ENCODE measurements at regions not wholly inside any gene's neighbourhood (a gene's known extent, or its start where the extent isn't known, plus 50 kb on each side); places are given as distances from the start of the nearest gene placed in this dataset.
"Not testable (repeated sequence)": the region's sequence is repeated elsewhere in the genome, so short reads cannot be mapped to it uniquely, and the experiment has no call there.

GRCh38 chr1:91606546-91607078 is 106.0 kb downstream of the CDC7 start:
- no peak for DNase-seq

GRCh38 chr1:91607686-91608085 is 107.0 kb downstream of the CDC7 start:
- not testable (repeated sequence) for DNase-seq

DNA sequence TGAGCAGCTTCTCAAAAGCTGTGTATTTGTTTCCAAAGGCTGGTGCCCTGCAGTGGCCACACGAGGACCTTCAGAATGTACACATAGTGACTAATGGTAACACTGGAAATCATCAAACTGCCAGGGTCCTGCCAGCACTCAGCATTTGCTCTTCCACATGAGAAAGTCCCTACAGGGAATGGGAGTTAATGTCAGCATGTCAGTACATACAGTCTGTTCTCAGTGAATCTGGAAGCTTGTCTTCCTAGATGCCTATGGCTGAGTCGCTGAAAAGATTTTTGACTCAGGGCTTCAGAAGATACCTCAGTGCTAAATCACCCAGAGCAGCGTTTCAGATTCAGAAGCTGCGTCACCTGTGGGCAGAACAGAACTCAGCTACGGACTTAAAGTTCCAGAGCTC is 108.2 kb downstream of the CDC7 start:
- no peak for DNase-seq

GRCh38 chr1:91609551-91609950 is 108.9 kb downstream of the CDC7 start:
- no peak for DNase-seq

GRCh38 chr1:91610102-91610501 is 109.5 kb downstream of the CDC7 start:
- no peak for DNase-seq

GRCh38 chr1:91610789-91611188 is 110.1 kb downstream of the CDC7 start:
- DNase-seq = no peak

GRCh38 chr1:91611483-91611917 is 110.8 kb downstream of the CDC7 start:
- no peak for DNase-seq

DNA sequence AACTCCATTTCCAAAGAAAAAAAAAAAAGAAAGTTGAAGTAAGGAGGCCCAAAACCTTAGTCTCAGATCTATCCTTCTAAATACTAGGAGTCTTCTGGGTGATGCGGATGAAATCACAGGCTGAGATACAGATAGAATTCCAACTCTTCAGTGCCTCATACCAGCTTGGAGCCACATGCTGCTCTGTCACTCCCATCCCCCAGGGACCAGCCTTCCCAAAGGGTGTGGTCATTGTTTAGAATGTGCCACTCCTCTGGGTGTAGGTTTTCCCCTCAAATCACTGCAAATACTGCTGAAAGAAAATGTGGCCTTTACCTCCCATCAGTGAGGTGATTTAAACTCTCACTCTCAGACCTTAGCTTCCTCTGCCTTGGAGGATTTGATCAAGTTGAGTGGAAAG is 112.9 kb downstream of the CDC7 start:
- no peak for DNase-seq

- no peak for DNase-seq
Measured at GRCh38 chr1:91616712-91617111, 116.1 kb downstream of the CDC7 start.

- no peak for DNase-seq
Measured at GRCh38 chr1:91617285-91617765, 116.7 kb downstream of the CDC7 start.

DNA sequence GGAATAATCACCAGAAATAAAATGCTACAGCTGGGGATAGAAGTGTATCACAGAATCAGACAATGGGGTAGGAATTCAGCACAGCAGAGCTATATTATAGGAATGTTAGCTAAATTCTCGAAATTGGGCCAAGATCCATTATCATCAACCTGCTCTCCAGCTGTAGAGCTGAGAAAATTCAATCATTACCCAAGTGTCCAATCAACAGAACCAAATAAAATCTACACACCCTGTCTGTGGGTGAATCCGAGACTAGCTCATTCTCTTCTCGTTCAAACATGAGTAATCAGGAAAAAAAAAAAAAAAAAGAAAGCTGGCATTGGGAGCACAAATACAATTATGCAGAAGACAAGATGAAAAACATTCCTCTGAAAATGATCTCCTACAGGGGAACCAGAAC is 119.2 kb downstream of the CDC7 start:
- DNase-seq = no peak

- DNase-seq = no peak
Measured at GRCh38 chr1:91621360-91621759, 120.7 kb downstream of the CDC7 start.

- no peak for DNase-seq
Measured at GRCh38 chr1:91621907-91622306, 121.3 kb downstream of the CDC7 start.

- DNase-seq = no peak
Measured at GRCh38 chr1:91622616-91623015, 122.0 kb downstream of the CDC7 start.

DNA sequence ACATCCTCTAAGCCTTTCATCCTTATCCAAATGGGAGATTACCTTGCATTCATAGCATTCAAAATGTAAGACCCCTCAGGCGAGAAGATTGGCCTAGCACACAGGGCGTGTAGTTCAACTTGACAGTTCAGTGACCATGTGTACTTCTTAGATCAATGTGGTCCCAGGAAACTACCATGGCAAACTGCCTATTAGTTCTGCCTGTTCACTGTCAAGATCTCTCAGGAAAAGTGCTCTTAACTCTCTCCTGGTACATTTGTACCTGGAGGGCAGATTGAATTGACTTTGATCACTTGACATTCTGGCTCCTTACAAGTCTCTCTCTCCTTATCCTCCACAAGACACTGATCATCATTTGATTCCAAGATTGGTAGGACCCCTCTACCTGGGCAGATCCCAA is 122.4 kb downstream of the CDC7 start:
- DNase-seq = no peak

DNA sequence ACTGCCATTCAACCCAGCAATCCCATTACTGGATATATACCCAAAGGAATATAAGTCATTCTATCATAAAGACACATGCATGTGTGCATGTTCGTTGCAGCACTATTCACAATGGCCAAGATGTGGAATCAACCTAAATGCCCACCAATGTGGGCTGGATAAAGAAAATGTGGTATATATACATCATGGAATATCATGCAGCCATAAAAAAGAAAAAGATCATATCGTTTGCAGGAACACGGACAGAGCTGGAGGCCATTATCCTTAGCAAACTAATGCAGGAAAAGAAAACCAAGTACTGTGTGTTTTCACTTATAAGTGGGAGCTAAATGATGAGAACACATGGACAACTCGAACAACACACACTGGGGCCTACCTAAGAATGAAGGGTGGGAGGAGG is 123.7 kb downstream of the CDC7 start:
- DNase-seq = no peak
